ENCODE measurements at regions not wholly inside any gene's neighbourhood (a gene's known extent, or its start where the extent isn't known, plus 50 kb on each side); places are given as distances from the start of the nearest gene placed in this dataset.

- TF ChIP-seq YY1 (IDR thresholded peaks at IDR 0.05; ENCODE audit: low read depth) (no peak), TCF12 (IDR thresholded peaks at IDR 0.05; ENCODE audit: low read depth) (no peak), EGR1 (IDR thresholded peaks at IDR 0.05) (no peak), REST (IDR thresholded peaks at IDR 0.05; ENCODE audit: low read depth) (no peak), EP300 (IDR thresholded peaks at IDR 0.05; ENCODE audit: borderline replicate concordance) (no peak), CREB1 (IDR thresholded peaks at IDR 0.05; ENCODE audit: low read depth) (no peak), FOXM1 (IDR thresholded peaks at IDR 0.05; ENCODE audit: borderline replicate concordance, low read depth) (no peak), RAD21 (IDR thresholded peaks at IDR 0.05; ENCODE audit: low read depth) (no peak), TEAD4 (IDR thresholded peaks at IDR 0.05) (no peak), USF1 (IDR thresholded peaks at IDR 0.05) (no peak), TAF1 (IDR thresholded peaks at IDR 0.05; ENCODE audit: low read depth) (no peak), ZBTB7A (IDR thresholded peaks at IDR 0.05; ENCODE audit: low read depth) (no peak), MAX (IDR thresholded peaks at IDR 0.05) (no peak), CEBPB (IDR thresholded peaks at IDR 0.05) (no peak), NFIC (IDR thresholded peaks at IDR 0.05) (no peak)
These were observed 1293.9 kb upstream of the LRRTM1 start for GRCh38 chr2:81598453-81598852.

GRCh38 chr2:81589406-81589805 is 1284.9 kb upstream of the LRRTM1 start:
- TF ChIP-seq TEAD4 (IDR thresholded peaks at IDR 0.05) (no peak), ZBTB7A (IDR thresholded peaks at IDR 0.05; ENCODE audit: low read depth) (no peak), NFIC (IDR thresholded peaks at IDR 0.05) (no peak), YY1 (IDR thresholded peaks at IDR 0.05; ENCODE audit: low read depth) (no peak), REST (IDR thresholded peaks at IDR 0.05; ENCODE audit: low read depth) (no peak), MAX (IDR thresholded peaks at IDR 0.05) (no peak), EGR1 (IDR thresholded peaks at IDR 0.05) (no peak), TAF1 (IDR thresholded peaks at IDR 0.05; ENCODE audit: low read depth) (no peak)

GRCh38 chr2:81583311-81584108 is 1279.0 kb upstream of the LRRTM1 start:
- TF ChIP-seq NFIC (IDR thresholded peaks at IDR 0.05) (no peak), TCF12 (IDR thresholded peaks at IDR 0.05; ENCODE audit: low read depth) (no peak), MAX (IDR thresholded peaks at IDR 0.05) (no peak), REST (IDR thresholded peaks at IDR 0.05; ENCODE audit: low read depth) (no peak), ZBTB7A (IDR thresholded peaks at IDR 0.05; ENCODE audit: low read depth) (no peak), CREB1 (IDR thresholded peaks at IDR 0.05; ENCODE audit: low read depth) (no peak), FOXM1 (IDR thresholded peaks at IDR 0.05; ENCODE audit: borderline replicate concordance, low read depth) (no peak), USF1 (IDR thresholded peaks at IDR 0.05) (no peak), RAD21 (IDR thresholded peaks at IDR 0.05; ENCODE audit: low read depth) (no peak), EP300 (IDR thresholded peaks at IDR 0.05; ENCODE audit: borderline replicate concordance) (no peak), EGR1 (IDR thresholded peaks at IDR 0.05) (no peak), TAF1 (IDR thresholded peaks at IDR 0.05; ENCODE audit: low read depth) (no peak), CEBPB (IDR thresholded peaks at IDR 0.05) (no peak), YY1 (IDR thresholded peaks at IDR 0.05; ENCODE audit: low read depth) (no peak), TEAD4 (IDR thresholded peaks at IDR 0.05) (no peak)

- TF ChIP-seq TEAD4 (IDR thresholded peaks at IDR 0.05): no peak
- no peak for TF ChIP-seq REST (IDR thresholded peaks at IDR 0.05; ENCODE audit: low read depth)
- TF ChIP-seq TAF1 (IDR thresholded peaks at IDR 0.05; ENCODE audit: low read depth): no peak
- TF ChIP-seq RAD21 (IDR thresholded peaks at IDR 0.05; ENCODE audit: low read depth): no peak
- no peak for TF ChIP-seq CREB1 (IDR thresholded peaks at IDR 0.05; ENCODE audit: low read depth)
- no peak for TF ChIP-seq MAX (IDR thresholded peaks at IDR 0.05)
These were observed 1272.2 kb upstream of the LRRTM1 start for GRCh38 chr2:81576713-81577112.
